Fibroblast of lung (primary cell): ENCODE measurements at regions not wholly inside any gene's neighbourhood (a gene's known extent, or its start where the extent isn't known, plus 50 kb on each side); places are given as distances from the start of the nearest gene placed in this dataset.

Source experiments
- DNase-seq, 2 donors: peaks; one replicate each; pipeline versions ENCODE4 v3.0.0 to v3.0.0-alpha.2; 2010; ENCODE audit warnings: low read depth in 2 of 2
- H2AFZ ChIP-seq: 2 replicates; pipeline ENCODE4 v1.5.1; 2012; ENCODE audit warnings: low read length, control low read depth, inconsistent platforms
- H3K27ac ChIP-seq: 2 replicates; pipeline ENCODE4 v1.5.1; 2011; ENCODE audit warnings: low read length, control low read depth; ENCODE audit not compliant: insufficient read depth
- H3K27me3 ChIP-seq: 2 replicates; pipeline ENCODE4 v1.5.1; 2011; ENCODE audit warnings: mild to moderate bottlenecking, low read length; ENCODE audit not compliant: control insufficient read depth, insufficient read depth
- H3K36me3 ChIP-seq: 2 replicates; pipeline ENCODE4 v1.5.1; 2011; ENCODE audit warnings: low read length; ENCODE audit not compliant: control insufficient read depth, insufficient read depth
- H3K4me1 ChIP-seq: 2 replicates; pipeline ENCODE4 v1.5.1; 2011; ENCODE audit warnings: low read length; ENCODE audit not compliant: control insufficient read depth, insufficient read depth; ENCODE audit errors: extremely low read depth
- H3K4me2 ChIP-seq: 2 replicates; pipeline ENCODE4 v1.5.1; 2011; ENCODE audit warnings: low read length, control low read depth; ENCODE audit not compliant: insufficient read depth; ENCODE audit errors: extremely low read depth
- H3K4me3 ChIP-seq, 4 experiments: fragments of 200-600 bp in 1 of 4; sonication (generic) in 1 of 4; replicated peaks in 1 of 4; 2 replicates each; pipeline ENCODE4 v1.5.1; 2011 to 2016; ENCODE audit warnings: low read length in 4 of 4, low read depth in 3 of 4, mild to moderate bottlenecking in 3 of 4, control low read depth in 2 of 4, inconsistent platforms in 1 of 4, mixed read lengths in 1 of 4; ENCODE audit not compliant: insufficient read depth in 1 of 4; ENCODE audit errors: control extremely low read depth in 1 of 4
- H3K79me2 ChIP-seq: 2 replicates; pipeline ENCODE4 v1.5.1; 2012; ENCODE audit warnings: mild to moderate bottlenecking, low read length, inconsistent platforms; ENCODE audit not compliant: control insufficient read depth, insufficient read depth
- H3K9ac ChIP-seq: 2 replicates; pipeline ENCODE4 v1.5.1; 2011; ENCODE audit warnings: mild to moderate bottlenecking, low read length, control low read depth; ENCODE audit not compliant: insufficient read depth
- H3K9me3 ChIP-seq: 2 replicates; pipeline ENCODE4 v1.5.1; 2012; ENCODE audit warnings: low read depth, low read length; ENCODE audit not compliant: control insufficient read depth, insufficient read depth
- H4K20me1 ChIP-seq: 2 replicates; pipeline ENCODE4 v1.5.1; 2011; ENCODE audit warnings: low read length; ENCODE audit not compliant: control insufficient read depth, insufficient read depth; ENCODE audit errors: extremely low read depth
- EZH2 ChIP-seq: IDR thresholded peaks from 2 replicates; pipeline ENCODE4 v1.5.1; 2012; ENCODE audit warnings: low read length, control low read depth, mild to moderate bottlenecking; ENCODE audit errors: missing control alignments
- TF ChIP-seq, protein P1 (sequence below), 2 donors: IDR thresholded peaks in 1 of 2; conservative IDR thresholded peaks in 1 of 2; 1 replicate in 1 of 2; 2 replicates in 1 of 2; pipeline ENCODE4 v1.5.1; 2011 to 2012; ENCODE audit warnings: low read length in 2 of 2, control low read depth in 1 of 2, inconsistent platforms in 1 of 2, low read depth in 1 of 2, mild to moderate bottlenecking in 1 of 2

DNA sequence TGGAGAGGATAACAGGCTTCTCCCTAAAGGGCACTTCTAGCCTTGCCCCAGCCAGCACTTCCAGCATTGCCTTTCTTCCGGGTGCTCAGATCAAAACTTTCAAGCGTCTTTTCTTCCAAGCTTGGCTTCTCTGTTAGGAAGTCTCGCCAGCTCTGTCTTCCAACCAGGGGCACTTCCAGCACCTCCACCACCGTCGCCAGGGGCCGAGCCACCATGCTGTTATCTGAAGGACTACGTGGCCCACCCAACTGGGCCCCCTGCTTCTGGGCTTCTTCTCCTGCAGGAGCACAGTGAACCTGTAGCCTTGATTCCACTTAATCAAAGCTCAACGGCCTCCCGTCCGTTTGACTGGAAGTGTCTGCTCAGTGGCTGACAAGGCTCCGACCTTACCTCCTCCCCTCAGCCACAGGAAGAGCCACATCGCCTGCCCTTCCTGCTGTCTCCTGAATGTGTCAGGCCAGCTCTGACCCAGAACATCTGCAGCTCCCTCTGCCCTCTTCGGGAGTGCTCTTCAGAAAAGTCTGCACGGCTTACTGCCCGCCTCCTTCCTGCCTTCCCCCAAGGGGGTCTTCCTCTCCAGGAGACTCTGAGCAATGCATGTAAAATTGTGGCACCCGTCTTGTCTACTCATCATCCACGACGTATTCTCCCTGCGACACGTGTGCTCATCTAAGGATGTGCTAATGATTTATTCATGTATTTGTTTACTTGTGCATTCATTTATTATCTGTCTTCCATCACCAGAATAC, 527.0 kb downstream of the CDH26 start:
- Histone ChIP-seq H3K27ac (no peak overlapping the region), H3K27me3 (no peaks in the 10 kb centered on the region), H3K36me3 (no peaks in the 10 kb centered on the region), H3K9ac (no peak overlapping the region), H3K79me2 (no peaks in the 10 kb centered on the region), H3K4me1 (peaks cover 14% of the 10 kb centered on the region), H3K9me3 (no peaks in the 10 kb centered on the region), H2AFZ (no peak overlapping the region), H4K20me1 (no peaks in the 10 kb centered on the region), H3K4me2 (no peak overlapping the region), H3K4me3 (no peak overlapping the region)
- no peak for TF ChIP-seq EZH2
- TF ChIP-seq, protein P1, sequence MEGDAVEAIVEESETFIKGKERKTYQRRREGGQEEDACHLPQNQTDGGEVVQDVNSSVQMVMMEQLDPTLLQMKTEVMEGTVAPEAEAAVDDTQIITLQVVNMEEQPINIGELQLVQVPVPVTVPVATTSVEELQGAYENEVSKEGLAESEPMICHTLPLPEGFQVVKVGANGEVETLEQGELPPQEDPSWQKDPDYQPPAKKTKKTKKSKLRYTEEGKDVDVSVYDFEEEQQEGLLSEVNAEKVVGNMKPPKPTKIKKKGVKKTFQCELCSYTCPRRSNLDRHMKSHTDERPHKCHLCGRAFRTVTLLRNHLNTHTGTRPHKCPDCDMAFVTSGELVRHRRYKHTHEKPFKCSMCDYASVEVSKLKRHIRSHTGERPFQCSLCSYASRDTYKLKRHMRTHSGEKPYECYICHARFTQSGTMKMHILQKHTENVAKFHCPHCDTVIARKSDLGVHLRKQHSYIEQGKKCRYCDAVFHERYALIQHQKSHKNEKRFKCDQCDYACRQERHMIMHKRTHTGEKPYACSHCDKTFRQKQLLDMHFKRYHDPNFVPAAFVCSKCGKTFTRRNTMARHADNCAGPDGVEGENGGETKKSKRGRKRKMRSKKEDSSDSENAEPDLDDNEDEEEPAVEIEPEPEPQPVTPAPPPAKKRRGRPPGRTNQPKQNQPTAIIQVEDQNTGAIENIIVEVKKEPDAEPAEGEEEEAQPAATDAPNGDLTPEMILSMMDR (conservative IDR thresholded peaks at IDR 0.05 in 1 of 2, IDR thresholded peaks at IDR 0.05 in 1 of 2; ENCODE audit: low read depth in 1 of 2, low read length in 2 of 2): no peak
- DNase-seq: no peak

DNA sequence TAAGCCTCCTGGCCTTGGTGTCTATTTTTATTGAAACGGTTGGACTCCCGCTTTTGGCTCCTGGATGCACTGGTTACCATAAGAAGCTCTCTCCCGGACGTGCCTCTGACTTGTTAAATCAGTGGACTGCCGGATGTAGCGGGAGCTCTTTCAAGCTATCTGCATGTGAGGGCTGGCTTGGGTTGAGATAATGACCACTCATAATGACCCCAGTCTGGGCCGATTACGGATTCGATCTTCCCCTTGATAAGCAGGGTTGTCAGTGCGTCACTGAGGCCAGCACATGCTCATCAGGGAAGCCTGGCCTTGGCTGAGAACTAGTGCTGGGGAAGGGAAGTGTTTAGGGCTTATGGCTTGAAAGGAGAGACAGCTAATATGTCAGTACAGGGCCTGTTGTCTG, 528.1 kb downstream of the CDH26 start:
- DNase-seq: peak in 1 of 2 donors; percentile 31
- H2AFZ ChIP-seq: no peak overlapping the region
- H3K27ac ChIP-seq: no peak overlapping the region
- H3K4me2 ChIP-seq: no peak overlapping the region
- no peaks in the 10 kb centered on the region for H4K20me1 ChIP-seq
- H3K36me3 ChIP-seq: no peaks in the 10 kb centered on the region
- no peaks in the 10 kb centered on the region for H3K9me3 ChIP-seq
- no peaks in the 10 kb centered on the region for H3K27me3 ChIP-seq
- H3K79me2 ChIP-seq: no peaks in the 10 kb centered on the region
- no peak overlapping the region for H3K9ac ChIP-seq
- H3K4me3 ChIP-seq: no peak overlapping the region
- TF ChIP-seq, protein P1 (conservative IDR thresholded peaks at IDR 0.05 in 1 of 2, IDR thresholded peaks at IDR 0.05 in 1 of 2; ENCODE audit: low read depth in 1 of 2, low read length in 2 of 2): no peak
- no peak for TF ChIP-seq EZH2
- peaks cover 16% of the 10 kb centered on the region for H3K4me1 ChIP-seq

DNA sequence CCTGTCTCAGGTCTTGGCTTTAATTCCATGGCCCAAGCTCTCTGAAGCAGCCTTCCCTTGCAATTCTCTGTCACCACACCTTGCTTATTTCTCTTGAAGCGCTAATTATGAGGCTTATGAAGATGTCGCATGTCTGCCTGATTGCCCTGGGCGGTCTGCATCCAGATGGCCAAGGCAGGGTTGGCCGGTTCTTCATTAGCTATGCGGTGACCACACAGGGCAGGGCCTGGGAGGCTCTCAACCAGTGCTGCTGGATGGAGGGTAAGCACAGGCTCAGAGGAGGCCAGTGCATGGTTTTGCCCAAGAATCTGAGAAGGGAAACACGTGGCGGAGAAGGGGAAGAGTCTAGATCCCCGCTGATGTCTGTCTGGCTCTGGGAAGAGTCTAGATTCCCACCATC, 528.7 kb downstream of the CDH26 start:
- Histone ChIP-seq H3K27me3 (no peaks in the 10 kb centered on the region), H4K20me1 (no peaks in the 10 kb centered on the region), H3K79me2 (no peaks in the 10 kb centered on the region), H3K36me3 (no peaks in the 10 kb centered on the region), H3K9me3 (no peaks in the 10 kb centered on the region), H3K9ac (no peak overlapping the region), H2AFZ (no peak overlapping the region), H3K27ac (no peak overlapping the region), H3K4me2 (no peak overlapping the region), H3K4me3 (no peak overlapping the region), H3K4me1 (peaks cover 14% of the 10 kb centered on the region)
- TF ChIP-seq, protein P1 (conservative IDR thresholded peaks at IDR 0.05 in 1 of 2, IDR thresholded peaks at IDR 0.05 in 1 of 2; ENCODE audit: low read depth in 1 of 2, low read length in 2 of 2): no peak
- no peak for TF ChIP-seq EZH2
- no peak for DNase-seq
